DMS79 treated with DMSO at 0.1 percent for 48 hours (cell line): ENCODE measurements at regions not wholly inside any gene's neighbourhood (a gene's known extent, or its start where the extent isn't known, plus 50 kb on each side); places are given as distances from the start of the nearest gene placed in this dataset.

ENCODE experiments used
- DNase-seq: peaks from one replicate; lab custom pipeline; 2025; lab: John Stamatoyannopoulos, UW

- no peak for DNase-seq
These were observed 54.5 kb upstream of the HTR4 start for GRCh38 chr5:148708854-148709253.

DNA sequence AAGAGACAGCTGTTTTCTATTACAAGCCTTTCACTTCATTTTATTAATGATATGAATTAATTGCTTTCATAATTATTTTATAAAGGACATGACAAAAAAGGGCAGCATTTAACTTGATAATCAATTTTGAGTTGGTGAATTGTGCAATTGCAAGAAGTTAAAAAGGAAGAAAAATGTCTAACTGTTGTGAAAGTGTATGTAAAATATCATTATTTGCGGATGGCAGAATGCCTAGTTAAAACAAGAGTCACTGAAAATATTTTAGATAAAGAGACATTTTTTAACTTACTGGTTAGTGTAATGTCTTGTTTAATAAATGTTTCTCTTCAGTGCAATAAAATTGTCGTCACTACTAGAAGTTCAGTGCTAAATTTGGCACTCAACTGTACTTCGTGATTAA is 57.6 kb upstream of the HTR4 start:
- DNase-seq = no peak

- DNase-seq = no peak
These were observed 59.6 kb upstream of the HTR4 start for GRCh38 chr5:148713735-148714508.

- no peak for DNase-seq
These were observed 62.4 kb upstream of the HTR4 start for GRCh38 chr5:148716716-148717115.

- no peak for DNase-seq
These were observed 63.3 kb upstream of the HTR4 start for GRCh38 chr5:148717668-148718067.

DNA sequence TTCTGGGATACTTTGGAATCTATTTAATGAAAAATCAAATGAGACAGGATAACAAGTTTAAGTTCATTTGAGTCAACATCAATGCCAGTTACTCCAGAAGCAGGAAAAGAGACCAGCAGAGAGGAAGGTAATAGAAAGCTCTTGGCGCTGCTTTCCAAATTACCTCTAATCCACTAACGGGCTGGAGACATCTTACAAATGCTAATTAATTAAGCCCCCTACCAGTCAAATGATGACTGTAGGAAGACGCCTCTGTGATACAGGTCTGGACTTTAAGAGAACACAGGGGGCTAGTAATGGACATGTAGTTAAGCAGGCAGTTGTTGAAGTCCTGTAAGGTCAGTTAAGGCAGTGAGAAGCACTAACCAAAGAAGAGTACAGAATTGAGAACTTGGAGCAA is 65.3 kb upstream of the HTR4 start:
- DNase-seq = no peak

GRCh38 chr5:148720257-148720656 is 65.9 kb upstream of the HTR4 start:
- DNase-seq = no peak

DNA sequence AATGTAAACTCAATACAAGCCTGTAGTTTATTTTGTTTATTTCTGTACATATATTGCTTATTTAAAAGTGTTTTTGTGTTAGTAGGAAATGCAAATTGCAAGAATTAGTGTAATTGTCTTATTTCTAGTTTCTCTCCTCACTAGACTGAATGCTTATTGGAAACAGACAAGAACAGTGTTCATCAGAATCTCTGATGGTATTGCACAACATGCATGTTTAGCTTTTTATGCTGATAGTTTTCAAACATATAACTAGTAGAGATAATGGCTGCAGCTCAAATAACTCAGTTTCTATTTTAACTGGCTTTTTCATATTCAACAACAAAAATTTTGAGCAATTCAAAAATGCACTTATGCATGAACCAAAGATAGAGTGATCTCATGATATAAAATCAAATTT is 68.8 kb upstream of the HTR4 start:
- DNase-seq = no peak

DNA sequence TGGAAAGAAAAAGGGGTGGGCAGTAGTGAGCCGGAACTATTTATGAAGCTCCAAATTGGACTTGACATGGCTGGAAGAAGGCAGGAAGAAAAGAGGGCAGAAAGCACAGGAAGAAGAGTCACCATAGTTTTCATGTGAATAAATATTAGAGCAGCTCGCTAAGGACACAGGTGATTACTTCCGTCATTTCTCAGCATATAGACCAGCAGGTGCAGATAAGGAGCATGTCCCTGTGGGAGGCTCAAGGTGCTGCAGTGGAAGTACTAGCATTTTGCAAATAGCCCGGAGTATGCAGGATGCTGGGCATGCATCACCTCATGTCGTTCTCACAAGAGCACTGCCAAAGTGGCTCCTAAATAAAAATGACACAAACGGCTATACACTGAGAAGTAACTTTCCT is 71.3 kb upstream of the HTR4 start:
- peak; percentile 0 for DNase-seq

- DNase-seq = no peak
These were observed 74.9 kb upstream of the HTR4 start for GRCh38 chr5:148729182-148729581.

- DNase-seq = no peak
These were observed 75.9 kb upstream of the HTR4 start for GRCh38 chr5:148730270-148730669.

GRCh38 chr5:148730942-148731898 is 76.9 kb upstream of the HTR4 start:
- DNase-seq = peak; percentile 29

DNA sequence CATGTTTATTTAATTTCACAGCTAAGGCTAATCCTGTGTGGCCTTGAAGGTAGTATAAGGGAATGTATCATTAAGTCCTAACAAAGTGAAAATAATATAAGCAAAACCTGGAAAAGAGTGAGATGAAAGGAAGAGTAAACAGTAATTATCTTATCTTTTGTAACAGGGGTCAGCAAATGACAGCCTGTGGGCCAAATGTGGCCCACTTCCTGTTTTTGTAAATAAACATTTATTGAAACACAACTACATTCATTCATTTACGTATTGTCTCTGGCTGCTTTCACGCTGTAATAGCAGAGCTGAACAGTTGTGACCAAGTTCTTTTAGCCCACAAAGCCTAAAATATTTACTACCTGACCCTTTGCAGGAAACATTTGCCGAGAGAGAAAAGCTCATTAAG is 78.4 kb upstream of the HTR4 start:
- no peak for DNase-seq

- peak; percentile 11 for DNase-seq
These were observed 79.5 kb upstream of the HTR4 start for GRCh38 chr5:148733601-148734438.

DNA sequence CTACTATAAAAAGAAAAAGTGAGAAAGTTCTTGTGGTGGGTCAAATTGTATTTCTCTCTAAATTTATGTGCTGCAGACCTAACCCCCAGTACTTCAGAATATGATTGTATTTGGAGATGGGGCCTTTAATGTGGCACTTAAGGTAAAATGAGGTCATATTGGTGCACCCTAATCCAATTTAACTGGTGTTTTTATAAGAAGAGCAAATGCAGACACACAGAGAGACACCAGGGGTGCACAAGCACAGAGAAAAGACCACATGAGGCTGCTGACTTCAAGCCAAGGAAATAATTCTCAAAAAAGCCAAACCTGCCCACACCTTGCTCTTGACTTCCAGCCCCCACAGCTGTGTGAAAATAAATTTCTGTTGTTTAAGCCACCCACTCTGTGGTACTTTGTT is 80.2 kb upstream of the HTR4 start:
- no peak for DNase-seq

GRCh38 chr5:148735301-148735835 is 81.0 kb upstream of the HTR4 start:
- DNase-seq = no peak

GRCh38 chr5:148739023-148739422 is 84.7 kb upstream of the HTR4 start:
- DNase-seq = no peak

- no peak for DNase-seq
These were observed 85.2 kb upstream of the HTR4 start for GRCh38 chr5:148739524-148739923.

GRCh38 chr5:148740079-148740858 is 85.9 kb upstream of the HTR4 start:
- DNase-seq = no peak

DNA sequence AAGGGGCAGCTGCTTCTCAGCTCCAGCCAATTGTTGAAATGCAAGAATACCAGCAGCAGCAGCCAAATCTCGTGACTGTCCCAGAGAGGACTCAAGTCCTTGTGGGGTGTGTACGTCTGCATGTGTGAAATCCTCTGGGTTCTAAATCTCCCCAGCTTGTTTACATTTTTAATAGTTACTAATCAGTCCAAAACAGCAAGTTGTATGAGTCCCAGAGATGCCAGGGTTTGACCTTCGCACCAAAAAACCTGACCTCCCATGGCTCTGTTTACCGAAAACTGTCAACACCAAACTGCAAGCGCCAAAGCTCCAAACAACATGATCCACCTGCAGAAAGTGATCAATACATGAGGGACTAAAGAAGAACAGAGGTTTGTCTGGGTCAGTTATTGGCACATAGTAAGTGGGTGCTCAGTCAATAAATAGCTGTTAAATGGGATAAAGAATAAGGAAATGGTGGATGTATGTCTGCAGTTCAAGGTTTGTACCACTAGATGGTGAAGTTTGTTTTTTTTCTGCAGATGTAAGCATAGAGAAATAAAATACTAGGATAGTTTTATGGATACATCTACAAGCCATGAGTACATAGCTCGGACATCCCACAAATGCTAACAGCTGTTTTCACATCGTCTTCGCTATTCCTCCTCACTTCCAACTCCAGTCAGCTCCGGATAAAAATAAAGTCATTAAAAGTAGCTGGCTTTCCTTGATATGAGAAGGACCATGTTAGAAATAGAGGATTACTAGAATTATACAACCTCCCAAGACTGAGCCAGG is 85.3 kb upstream of the ADRB2 start:
- no peak for DNase-seq
